ENCODE measurements at regions not wholly inside any gene's neighbourhood (a gene's known extent, or its start where the extent isn't known, plus 50 kb on each side); places are given as distances from the start of the nearest gene placed in this dataset.

GRCh38 chr10:55485827-55486226, 684.8 kb upstream of the PCDH15 start:
- no peak for DNase-seq

DNA sequence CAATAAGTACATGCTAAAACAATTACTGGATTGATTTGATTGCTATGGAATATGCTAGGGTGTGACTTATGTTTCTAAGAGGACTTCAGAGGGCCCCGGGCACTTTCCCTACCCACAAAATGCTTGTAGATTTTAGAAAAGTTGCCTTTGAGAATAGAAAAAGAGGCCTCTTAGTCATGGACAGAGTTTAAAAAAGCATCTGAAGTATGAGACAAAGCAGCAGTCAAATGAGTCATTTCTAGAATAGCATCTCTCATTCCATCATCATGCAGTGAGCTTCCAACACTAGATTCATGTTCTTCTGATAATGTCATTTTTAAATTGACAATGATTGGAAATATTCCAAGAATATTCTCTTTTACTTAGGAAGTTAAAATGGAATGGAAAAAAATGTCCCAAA, 675.1 kb upstream of the PCDH15 start:
- DNase-seq, result no peak

DNA sequence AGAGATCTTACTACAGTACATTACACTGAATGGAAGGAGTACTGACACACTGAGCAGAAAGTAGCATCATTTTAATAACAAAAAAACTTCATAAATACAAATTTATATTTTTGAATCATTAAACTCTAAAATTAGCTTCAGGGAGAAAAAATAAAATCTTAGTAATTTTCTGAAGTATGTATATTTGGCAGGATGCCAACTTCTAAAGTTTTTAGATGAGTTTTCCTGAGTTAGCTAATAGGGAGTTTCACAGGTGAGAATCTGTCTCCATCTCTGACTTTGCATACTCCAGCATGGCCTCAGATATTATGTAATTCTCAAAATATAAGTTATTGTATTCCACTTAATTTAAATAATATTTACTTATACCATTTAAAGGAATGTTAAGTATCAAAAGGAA, 673.2 kb upstream of the PCDH15 start:
- no peak for DNase-seq

DNA sequence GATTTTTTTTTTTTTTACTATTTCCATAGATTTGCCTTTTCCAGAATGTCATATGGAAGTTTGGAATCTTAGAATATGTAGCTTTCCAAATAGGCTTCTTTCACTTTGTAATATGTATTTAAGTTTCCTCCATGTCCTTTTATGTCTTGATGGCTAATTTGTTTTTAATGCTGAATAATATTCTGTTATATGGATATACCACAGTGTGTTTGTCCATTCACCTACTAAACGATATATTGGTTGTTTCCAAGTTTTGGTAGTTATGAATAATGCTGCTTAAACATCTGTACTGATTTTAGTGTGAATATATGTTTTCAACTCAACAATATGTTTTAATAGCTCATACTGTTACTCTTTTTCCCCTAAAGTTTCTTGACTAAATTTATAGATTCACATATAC, 669.8 kb upstream of the PCDH15 start:
- no peak for DNase-seq

DNA sequence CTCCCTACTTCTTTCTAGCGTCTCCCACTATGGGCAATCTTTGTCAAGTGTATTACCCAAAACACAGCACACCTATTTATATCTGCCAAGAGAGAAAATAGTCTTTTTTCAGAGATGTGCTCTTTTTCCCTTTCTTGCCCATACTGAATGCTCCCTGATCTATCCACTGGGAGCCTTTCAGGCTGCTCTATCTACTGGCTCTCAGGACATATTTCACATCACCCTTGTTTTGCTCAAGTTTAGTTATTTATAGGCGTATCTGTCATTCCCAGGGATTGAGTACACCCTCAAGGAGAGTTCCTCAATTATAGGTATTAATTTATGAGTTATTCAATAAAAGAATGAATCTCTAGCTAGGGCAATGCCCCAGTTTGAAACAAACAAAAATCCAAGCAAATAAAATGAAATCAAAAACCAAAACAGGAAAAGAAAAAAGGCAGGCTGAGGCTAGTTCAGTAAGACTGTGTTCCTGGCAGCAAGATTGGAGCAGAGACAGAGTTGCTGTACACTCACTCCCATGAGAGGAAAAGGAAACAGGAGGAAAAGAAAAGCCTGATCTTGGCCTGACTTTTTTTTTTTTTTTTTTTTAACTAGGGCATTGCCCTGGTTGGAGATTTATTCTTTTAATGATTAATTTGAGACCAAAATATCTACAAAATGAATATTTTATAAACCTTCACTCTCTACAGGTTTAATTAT, 665.9 kb upstream of the PCDH15 start:
- DNase-seq, result no peak

GRCh38 chr10:55464083-55464482, 663.1 kb upstream of the PCDH15 start:
- DNase-seq, result no peak

DNA sequence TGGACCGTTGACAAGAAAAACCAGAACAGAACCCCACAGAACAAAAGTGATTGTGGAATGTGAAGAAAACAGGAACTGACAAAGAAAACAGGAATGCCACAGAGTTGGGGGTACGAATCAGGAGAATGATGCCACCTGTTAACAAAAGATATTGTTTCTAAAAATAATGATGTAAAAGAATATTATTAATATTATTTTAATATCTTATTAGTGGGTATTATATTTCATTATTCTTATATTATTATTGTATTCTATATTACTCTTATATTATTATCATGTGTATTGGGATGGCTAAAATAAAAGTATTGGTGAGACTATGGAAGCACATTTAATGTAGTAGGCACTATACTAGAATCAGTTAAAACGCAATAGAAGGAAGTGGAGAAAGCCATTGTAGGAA, 659.0 kb upstream of the PCDH15 start:
- no peak for DNase-seq

DNA sequence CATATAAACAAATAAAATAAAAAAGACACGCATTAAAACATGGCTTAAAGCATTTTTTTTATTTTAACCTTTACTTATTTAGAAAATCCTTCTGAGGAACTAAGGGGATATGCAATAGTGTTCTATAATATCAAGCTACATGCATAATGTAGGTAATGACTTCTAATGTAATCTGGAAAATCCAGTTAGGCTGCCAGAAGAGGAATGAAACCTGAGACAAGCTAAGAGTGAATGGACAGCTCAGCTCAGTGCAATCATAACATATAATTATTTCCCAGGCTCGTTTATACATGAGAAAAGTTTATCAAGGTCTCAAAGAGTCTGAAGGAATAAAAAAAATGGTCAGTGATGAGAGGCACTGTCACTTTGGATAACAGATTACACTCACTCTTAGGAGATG, 649.0 kb upstream of the PCDH15 start:
- DNase-seq, result no peak

GRCh38 chr10:55446441-55447002, 645.5 kb upstream of the PCDH15 start:
- DNase-seq, result no peak

- no peak for DNase-seq
These were observed 640.7 kb upstream of the PCDH15 start for GRCh38 chr10:55441777-55442176.

DNA sequence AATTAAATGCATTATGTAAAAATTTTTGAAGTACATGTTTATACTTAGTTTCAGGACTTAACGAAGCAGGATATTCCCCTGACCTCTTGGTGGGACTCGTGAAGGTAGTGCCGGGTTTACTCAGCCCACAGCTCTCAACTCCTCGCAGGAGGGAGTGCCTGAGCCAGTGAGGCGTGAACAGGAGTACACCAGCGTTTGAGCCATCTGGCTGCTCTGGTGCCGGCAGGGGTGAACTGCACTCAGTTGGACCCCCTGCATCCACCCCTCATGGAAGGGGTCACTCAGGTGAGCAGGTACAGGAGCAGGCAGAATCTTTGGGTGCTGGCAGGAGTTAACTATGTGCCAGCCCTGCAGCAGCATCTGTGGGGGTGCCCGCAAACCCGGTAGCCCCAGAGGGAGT, 625.1 kb upstream of the PCDH15 start:
- no peak for DNase-seq

GRCh38 chr10:55410415-55410885, 609.4 kb upstream of the PCDH15 start:
- DNase-seq, result no peak

DNA sequence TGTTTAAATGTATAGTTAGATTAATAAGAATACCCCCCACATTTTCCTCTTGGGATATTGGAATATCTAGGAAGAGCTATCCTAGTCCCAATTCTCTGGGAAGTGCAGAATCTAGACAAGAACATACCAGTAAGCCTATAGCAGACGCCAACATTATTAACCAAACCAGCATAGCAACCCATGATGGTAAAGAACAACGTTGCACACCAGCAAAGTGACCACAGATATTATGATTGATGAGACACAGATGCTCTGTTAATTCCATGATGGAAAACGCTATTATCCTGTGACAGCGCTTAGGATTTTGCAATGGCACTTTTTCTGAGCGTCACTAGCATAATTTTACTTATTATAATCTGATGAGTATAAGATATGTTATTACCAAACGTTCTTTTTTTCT, 603.1 kb upstream of the PCDH15 start:
- DNase-seq, result no peak

DNA sequence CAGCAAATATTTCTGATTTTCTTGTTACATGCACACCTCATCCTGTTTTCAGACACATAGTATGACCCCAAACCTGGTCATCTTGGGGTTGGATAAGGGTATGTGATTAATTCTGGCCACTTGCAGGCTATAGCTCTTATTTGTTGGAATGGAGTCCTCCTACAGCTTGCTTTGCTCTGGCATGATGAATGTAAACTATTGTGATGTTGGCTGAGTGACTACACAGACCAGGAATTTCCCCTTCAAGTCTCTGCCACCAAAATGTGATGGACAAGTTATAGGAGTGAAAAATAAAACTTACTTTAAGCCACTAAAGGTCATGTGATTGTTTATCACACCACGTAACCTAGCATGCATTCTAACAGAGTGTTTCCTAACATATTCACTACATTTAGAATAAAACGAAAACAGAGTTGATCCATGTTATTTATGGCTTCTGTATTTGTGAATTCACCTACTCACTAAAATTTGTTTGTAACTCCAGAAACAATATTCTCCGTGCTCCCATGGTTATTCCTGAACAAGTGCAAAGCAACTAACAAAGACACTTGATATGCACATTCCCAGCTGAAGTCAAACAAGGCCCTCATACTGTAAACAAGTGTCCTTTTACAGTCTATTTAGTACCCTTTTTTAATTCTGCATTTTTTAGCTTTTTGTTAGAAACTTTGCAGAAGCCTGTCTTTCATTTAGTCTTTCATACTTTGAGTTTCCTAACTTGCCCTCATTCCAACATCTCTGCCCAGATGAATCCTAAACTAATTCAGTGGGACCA, 599.2 kb upstream of the PCDH15 start:
- DNase-seq, result no peak

DNA sequence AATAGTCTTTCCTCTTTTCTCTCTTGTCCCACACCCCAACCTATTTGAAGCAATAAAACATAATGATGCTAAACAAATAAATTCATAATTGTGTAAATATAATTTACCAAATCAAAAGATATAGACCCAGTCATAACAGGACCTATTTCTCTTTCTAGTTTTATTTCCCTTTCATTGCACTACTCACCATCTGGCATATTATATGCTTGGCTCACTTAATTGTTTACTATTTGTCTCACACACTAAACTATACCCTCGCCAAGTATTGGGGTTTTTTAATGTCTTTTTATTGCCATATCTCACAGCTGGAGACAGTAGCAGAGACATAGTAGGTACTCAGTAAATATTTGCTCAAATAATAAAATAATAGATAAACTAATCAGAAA, 597.5 kb upstream of the PCDH15 start:
- no peak for DNase-seq

DNA sequence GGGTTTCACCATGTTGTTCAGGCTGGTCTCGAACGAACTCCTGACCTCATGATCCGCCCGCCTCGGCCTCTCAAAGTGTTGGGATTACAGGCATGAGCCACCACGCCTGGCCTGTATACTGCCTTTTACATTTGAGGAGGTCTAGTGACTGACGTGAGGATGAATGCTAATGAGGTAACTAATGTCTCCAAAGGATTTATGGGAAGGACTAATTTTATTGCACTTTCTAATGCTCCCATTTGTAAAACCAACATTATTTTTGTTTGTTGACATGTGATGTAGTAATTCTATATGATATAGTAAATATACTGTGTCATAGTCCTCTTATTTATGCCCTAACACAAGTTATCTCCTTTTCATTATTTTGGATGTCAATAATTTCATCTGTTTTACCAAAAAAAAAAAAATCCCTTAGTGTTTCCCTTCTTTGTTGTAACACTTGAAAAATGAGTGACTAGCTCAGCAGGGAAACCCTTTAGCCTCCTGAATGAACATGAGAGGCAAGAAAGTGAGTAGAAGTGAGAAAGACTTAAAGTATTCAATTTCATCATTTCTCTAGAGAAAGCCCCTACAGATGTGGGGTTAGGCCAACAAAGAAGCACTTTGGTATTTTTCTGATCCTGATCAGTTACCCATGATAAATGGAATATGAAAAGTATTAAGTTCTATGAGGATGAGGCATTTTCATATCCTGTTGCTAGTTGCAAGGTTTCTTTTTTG, 596.9 kb upstream of the PCDH15 start:
- no peak for DNase-seq

DNA sequence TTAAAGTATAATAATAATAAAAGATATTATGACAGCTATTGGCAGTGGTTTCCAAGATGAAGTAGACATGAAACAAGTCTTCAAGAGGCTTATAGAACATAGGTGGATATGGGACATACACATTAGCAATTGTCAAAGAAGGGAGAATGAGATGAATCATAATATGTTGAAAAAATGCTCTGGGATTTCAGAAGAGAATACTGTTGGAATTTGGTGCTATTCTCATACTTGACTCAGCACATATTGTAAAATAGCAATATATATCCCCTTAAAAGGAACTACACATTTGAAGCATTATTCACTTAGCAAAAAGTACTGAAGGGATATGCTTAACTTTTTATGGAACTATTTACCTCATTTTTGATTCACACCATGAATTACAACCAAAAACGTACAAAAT, 577.2 kb upstream of the PCDH15 start:
- no peak for DNase-seq

- DNase-seq, result no peak
These were observed 573.9 kb upstream of the PCDH15 start for GRCh38 chr10:55374917-55375316.

DNA sequence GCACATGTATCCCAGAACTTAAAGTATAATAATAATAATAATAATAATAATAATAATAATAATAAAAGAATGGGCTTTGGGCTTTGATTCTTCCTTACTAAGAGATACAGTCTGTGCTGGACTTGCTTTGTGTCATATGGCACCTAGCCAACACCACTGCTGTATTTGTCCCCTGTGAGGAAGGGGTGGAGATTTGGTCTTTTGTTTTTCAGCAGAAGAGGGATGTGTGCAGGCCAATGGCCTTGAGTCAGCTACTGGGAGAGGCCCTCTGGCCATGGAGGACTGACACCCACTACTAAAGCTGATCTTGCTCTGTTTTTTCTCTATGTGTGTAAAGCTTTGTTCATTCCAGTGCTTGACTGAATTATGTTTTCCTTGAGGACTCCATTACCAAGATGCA, 573.0 kb upstream of the PCDH15 start:
- no peak for DNase-seq

DNA sequence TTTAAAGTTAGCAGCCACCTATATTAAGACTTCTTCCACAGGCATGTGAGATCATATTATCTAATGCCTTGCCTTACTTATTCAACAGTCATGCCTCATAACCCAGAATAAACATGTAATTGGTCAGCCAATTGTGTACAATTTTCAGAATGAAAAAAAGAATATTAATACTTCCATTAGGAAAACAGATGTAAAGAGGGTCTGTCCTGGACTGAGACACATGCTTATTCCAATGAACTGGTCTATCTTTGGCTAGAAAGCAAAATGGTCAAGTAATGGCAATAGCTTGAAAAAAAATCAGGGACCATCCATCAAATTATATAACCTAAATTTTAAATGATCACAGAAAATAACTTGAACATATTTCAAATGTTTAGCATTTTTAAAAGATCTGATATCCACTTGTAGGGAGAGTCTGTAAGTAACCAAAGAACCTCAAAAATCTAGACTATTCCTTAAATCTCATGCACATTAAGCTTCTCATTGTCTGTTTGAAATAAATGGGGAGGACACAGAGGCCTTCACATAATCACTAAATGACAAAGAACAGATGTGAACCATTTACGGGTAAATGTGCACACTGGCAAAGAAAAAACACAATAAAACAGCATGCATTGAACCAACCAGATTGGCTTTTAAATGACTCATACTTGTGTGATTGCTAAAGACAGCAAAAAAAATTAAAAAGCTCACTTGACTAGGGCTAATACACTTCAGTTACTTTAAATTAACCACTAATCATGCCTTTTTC, 568.8 kb upstream of the PCDH15 start:
- DNase-seq, result no peak

GRCh38 chr10:55368467-55368866, 567.4 kb upstream of the PCDH15 start:
- no peak for DNase-seq

DNA sequence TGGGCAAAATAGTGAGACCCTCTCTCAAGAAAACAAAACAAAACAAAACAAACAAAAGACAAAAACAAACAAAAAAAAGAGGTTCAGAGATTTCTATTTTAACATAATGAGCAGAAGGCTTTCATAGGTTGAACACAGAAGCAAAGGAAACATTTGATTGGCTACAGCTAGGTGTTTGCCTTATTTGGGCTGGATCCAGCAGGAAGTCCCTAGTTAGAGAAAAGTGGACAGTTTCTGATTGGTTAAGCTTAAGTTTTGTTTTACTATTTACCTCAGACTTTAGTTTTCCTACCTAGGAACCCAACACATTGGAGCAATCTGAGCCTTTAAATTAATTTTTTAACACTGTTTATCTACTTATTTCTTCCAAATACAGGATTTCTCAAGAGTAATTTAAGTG, 566.5 kb upstream of the PCDH15 start:
- DNase-seq, result no peak

DNA sequence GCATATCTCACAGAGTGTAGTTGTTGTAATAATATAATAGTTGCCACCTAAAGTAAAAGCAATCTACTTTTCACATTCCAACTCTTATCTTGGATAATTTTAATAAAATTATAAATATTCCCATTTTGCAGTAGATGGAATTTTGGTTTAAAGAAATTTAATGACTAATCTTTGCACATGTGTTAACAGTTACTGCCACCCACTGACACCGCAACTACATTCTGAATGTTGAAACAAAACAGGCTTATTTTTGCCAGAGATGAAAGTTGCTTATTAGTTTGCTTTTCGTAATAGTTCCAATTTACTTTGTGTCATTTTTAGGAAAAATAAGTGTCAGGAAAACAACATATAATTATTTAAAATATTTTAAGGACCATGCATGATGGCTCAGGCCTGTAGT, 557.5 kb upstream of the PCDH15 start:
- no peak for DNase-seq

Measured in NCI-H1694 (cell line).